HUES6 (cell line): ENCODE measurements at regions not wholly inside any gene's neighbourhood (a gene's known extent, or its start where the extent isn't known, plus 50 kb on each side); places are given as distances from the start of the nearest gene placed in this dataset.
"Not testable (repeated sequence)": the region's sequence is repeated elsewhere in the genome, so short reads cannot be mapped to it uniquely, and the experiment has no call there.

Experiments
- H3K27ac ChIP-seq: 2 replicates; pipeline ENCODE4 v1.7.0; 2013; ENCODE audit warnings: low read depth, mild to moderate bottlenecking, low read length, inconsistent platforms
- H3K27me3 ChIP-seq: 2 replicates; pipeline ENCODE4 v1.6.1; 2013; ENCODE audit warnings: low read length; ENCODE audit not compliant: control insufficient read depth, insufficient read depth
- H3K36me3 ChIP-seq: 2 replicates; pipeline ENCODE4 v1.6.1; 2013; ENCODE audit warnings: low read length; ENCODE audit not compliant: control insufficient read depth, insufficient read depth
- H3K4me1 ChIP-seq: 2 replicates; pipeline ENCODE4 v1.6.1; 2013; ENCODE audit warnings: low read length; ENCODE audit not compliant: control insufficient read depth, insufficient read depth
- H3K4me3 ChIP-seq: 2 replicates; pipeline ENCODE4 v1.5.1; 2013; ENCODE audit warnings: low read depth, low read length
- H3K9ac ChIP-seq: one replicate; pipeline ENCODE4 v1.6.1; 2013; ENCODE audit warnings: mild to moderate bottlenecking, low read length
- H3K9me3 ChIP-seq: 2 replicates; pipeline ENCODE4 v1.6.1; 2013; ENCODE audit warnings: low read depth, low read length; ENCODE audit not compliant: control insufficient read depth, insufficient read depth

GRCh38 chr4:120005527-120005926 lies 61.1 kb downstream of the MAD2L1 start:
- peaks cover 15% of the 10 kb centered on the region for H3K4me1 ChIP-seq
- peaks cover 35% of the 10 kb centered on the region for H3K36me3 ChIP-seq
- peaks cover 6% of the 10 kb centered on the region; the same call in 1 of the 2 replicates for H3K9me3 ChIP-seq
- no peak overlapping the region for H3K27ac ChIP-seq
- no peak overlapping the region for H3K9ac ChIP-seq
- H3K27me3 ChIP-seq: peaks cover 12% of the 10 kb centered on the region; the same call in 1 of the 2 replicates
- H3K4me3 ChIP-seq: no peak overlapping the region

- Histone ChIP-seq H3K27me3 (0 out of 2 replicates have a peak, but pooled peaks cover 12% of the 10 kb centered on the region), H3K4me3 (no peak overlapping the region), H3K9ac (no peak overlapping the region), H3K27ac (no peak overlapping the region), H3K9me3 (peaks cover 6% of the 10 kb centered on the region; the same call in 1 of the 2 replicates), H3K4me1 (peaks cover 20% of the 10 kb centered on the region), H3K36me3 (peaks cover 40% of the 10 kb centered on the region)
Observed at GRCh38 chr4:120005076-120005475, 61.6 kb downstream of the MAD2L1 start.

GRCh38 chr4:120004054-120004453 lies 62.6 kb downstream of the MAD2L1 start:
- Histone ChIP-seq H3K9ac (no peak overlapping the region), H3K9me3 (peaks cover 6% of the 10 kb centered on the region; the same call in 1 of the 2 replicates), H3K36me3 (peaks cover 47% of the 10 kb centered on the region), H3K4me3 (no peak overlapping the region), H3K27me3 (0 out of 2 replicates have a peak, but pooled peaks cover 7% of the 10 kb centered on the region), H3K4me1 (peaks cover 26% of the 10 kb centered on the region), H3K27ac (no peak overlapping the region)

GRCh38 chr4:120003193-120003592 lies 63.5 kb downstream of the MAD2L1 start:
- H3K27ac ChIP-seq: no peak overlapping the region
- H3K4me1 ChIP-seq: peaks cover 26% of the 10 kb centered on the region
- H3K9me3 ChIP-seq: peaks cover 6% of the 10 kb centered on the region; the same call in 1 of the 2 replicates

GRCh38 chr4:120001850-120002249 lies 64.8 kb downstream of the MAD2L1 start:
- Histone ChIP-seq H3K9me3 (peaks cover 6% of the 10 kb centered on the region; the same call in 1 of the 2 replicates), H3K4me3 (no peak overlapping the region), H3K27ac (no peak overlapping the region), H3K36me3 (peaks cover 57% of the 10 kb centered on the region), H3K4me1 (peaks cover 26% of the 10 kb centered on the region), H3K9ac (no peak overlapping the region), H3K27me3 (no peaks in the 10 kb centered on the region)

More at GRCh38 chr4:120003193-120003592, 63.5 kb downstream of the MAD2L1 start:
- Histone ChIP-seq H3K4me3 (no peak overlapping the region), H3K9ac (no peak overlapping the region), H3K27me3 (0 out of 2 replicates have a peak, but pooled peaks cover 6% of the 10 kb centered on the region), H3K36me3 (peaks cover 49% of the 10 kb centered on the region)

GRCh38 chr4:120000591-120001296 lies 65.9 kb downstream of the MAD2L1 start:
- Histone ChIP-seq H3K9me3 (0 out of 2 replicates have a peak, but pooled peaks cover 3% of the 10 kb centered on the region), H3K27ac (peak overlapping the region; percentile 63), H3K27me3 (no peaks in the 10 kb centered on the region), H3K4me3 (peak overlapping the region; percentile 24; the same call in 1 of the 2 replicates), H3K9ac (no peak overlapping the region), H3K4me1 (peaks cover 26% of the 10 kb centered on the region), H3K36me3 (peaks cover 62% of the 10 kb centered on the region)

- H3K27me3 ChIP-seq, H3K9me3 ChIP-seq: not testable (repeated sequence)
- Histone ChIP-seq H3K9ac (peak overlapping the region; percentile 98), H3K36me3 (peaks cover 36% of the 10 kb centered on the region), H3K27ac (peak overlapping the region; percentile 62; the same call in 1 of the 2 replicates), H3K4me1 (peaks cover 39% of the 10 kb centered on the region), H3K4me3 (peak overlapping the region; percentile 83)
Observed at GRCh38 chr4:119996024-119996423, 70.6 kb downstream of the MAD2L1 start.

- Histone ChIP-seq H3K4me1 (peaks cover 6% of the 10 kb centered on the region; the same call in 1 of the 2 replicates), H3K4me3 (no peak overlapping the region), H3K36me3 (no peaks in the 10 kb centered on the region), H3K27me3 (no peaks in the 10 kb centered on the region), H3K9ac (no peak overlapping the region), H3K9me3 (peaks cover 8% of the 10 kb centered on the region), H3K27ac (no peak overlapping the region)
Observed at GRCh38 chr4:119984996-119985395, 81.7 kb downstream of the MAD2L1 start.

- H3K4me1 ChIP-seq: peaks cover 8% of the 10 kb centered on the region; the same call in 1 of the 2 replicates
- no peaks in the 10 kb centered on the region for H3K27me3 ChIP-seq
- no peak overlapping the region for H3K4me3 ChIP-seq
- H3K27ac ChIP-seq: no peak overlapping the region
- no peaks in the 10 kb centered on the region for H3K36me3 ChIP-seq
- H3K9me3 ChIP-seq: peaks cover under 1% of the 10 kb centered on the region
- H3K9ac ChIP-seq: no peak overlapping the region
Observed at GRCh38 chr4:119982756-119983155, 83.9 kb downstream of the MAD2L1 start.

GRCh38 chr4:119980456-119980855 lies 86.2 kb downstream of the MAD2L1 start:
- Histone ChIP-seq H3K9me3 (no peaks in the 10 kb centered on the region), H3K27ac (no peak overlapping the region)

More at GRCh38 chr4:119980456-119980855, 86.2 kb downstream of the MAD2L1 start:
- no peak overlapping the region for H3K4me3 ChIP-seq
- H3K36me3 ChIP-seq: no peaks in the 10 kb centered on the region
- H3K4me1 ChIP-seq: peaks cover 21% of the 10 kb centered on the region
- no peaks in the 10 kb centered on the region for H3K27me3 ChIP-seq
- H3K9ac ChIP-seq: no peak overlapping the region
